Stimulated activated CD8-positive, alpha-beta memory T cell treated with anti-CD3 and anti-CD28 coated beads, Interleukin-2, amount 100 ng/mL, for 48 hours (primary cell): ENCODE measurements at regions not wholly inside any gene's neighbourhood (a gene's known extent, or its start where the extent isn't known, plus 50 kb on each side); places are given as distances from the start of the nearest gene placed in this dataset.

ENCODE experiments used
- DNase-seq, 2 donors: peaks; one replicate each; pipeline ENCODE4 v3.0.0-alpha.2; 2020; ENCODE audit warnings: low read depth in 2 of 2

DNA sequence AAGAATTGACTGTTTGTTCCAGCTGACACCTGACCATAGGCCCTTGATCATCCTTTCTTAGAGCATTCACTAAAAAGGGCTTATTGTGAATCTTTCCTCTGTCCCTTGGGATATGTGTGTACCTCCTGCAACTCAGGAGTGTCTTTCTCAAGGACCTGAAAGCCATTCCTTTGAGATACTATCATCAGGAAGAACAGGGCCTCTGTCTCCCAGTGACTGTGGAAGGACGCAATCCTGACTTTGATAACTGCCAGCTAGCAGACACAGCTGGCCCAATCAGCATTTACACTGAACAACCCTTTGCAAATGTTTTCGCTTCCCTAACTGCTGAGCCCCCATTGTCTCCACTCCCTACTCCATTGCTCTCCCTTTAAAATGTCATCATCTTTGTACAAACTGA is 144.4 kb downstream of the RMI1 start:
- no peak for DNase-seq

DNA sequence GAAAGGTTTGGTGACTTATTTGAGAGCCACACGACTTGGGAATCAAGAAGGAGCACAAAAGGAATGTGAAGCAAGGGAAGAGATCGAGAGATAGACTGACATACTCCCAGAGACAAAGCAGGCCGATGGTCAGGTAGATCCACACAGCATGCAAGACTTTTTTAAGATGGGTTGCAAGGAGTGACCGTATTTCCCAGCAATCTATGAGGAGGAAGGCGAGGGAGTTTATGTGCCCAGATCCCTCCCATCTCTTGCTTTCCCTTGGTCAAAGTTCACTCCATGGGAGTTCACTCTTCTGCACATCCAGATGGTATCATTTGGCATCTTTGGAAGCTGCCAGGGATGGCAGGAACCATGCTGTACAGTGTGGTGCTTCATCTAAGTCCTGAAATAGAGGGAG is 148.9 kb downstream of the RMI1 start:
- DNase-seq = no peak

DNA sequence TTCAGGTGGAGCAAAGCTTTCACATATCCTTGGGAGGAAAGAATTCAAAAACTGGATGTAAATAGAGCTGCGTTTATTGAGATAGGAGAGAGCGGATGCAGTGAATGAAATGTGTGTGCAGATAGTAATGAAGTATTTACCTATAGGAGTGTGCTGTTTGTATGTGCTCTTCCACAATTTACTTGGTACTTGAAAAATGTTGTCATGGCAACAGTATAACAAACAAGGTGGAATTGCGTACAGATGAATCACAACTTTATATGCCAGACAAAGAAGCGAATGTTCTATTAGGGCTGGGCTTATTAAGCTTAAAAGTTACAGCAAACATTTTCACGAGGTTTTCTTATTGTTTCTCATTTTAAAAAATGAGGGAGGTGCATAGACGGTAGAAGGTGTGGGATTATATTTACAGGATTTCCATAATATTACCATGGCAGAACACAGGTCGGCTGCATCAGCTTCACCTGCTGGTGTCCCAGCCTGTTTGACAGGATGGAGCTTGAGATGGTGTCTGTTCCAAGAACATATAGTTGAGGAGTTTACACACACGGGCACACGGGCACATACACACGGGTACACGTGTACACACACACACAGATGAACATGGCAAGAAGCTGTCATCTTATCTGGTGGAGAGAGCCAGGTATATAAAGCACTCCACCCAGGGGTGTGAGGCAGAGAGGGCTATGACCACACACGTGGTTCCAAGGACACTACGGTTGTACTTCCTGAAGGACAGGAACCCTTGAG is 155.7 kb downstream of the RMI1 start:
- DNase-seq = no peak

DNA sequence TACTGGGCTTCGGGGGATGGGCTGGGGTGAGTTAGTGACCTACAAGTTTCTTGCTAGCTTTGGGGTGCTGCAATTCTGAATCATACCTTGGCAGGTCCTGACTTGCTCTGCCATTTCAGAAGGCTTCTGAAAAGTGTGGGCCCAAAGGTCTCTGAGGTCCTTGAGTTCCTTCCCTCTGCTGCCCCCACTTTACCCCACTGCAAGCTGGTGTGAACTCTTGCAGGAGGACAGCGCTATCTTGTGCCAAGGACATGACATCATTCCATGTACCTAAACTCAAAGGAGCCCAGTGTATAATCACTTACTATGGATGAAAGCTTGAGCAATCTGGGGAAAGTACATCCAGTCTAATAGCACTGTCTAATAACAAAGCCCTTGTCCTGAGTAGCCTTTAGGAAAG is 157.4 kb downstream of the RMI1 start:
- no peak for DNase-seq

DNA sequence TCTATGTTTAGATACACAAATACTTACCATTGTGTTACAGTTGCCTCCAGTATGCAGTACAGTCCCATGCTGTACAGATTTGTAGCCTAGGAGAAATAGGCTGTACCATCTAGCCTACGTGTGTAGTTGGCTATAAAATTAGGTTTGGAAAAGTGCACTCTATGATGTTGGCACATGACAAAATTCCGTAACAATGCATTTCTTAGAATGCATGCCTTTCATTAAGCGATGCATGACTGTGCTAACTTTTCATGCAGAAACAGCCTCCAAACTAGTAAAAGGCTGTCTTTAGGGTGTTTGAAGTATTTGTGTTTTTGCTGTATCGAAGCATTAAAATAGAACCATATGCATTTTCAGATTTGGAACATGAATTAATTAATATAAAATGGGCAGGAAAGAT is 157.9 kb downstream of the RMI1 start:
- no peak for DNase-seq

DNA sequence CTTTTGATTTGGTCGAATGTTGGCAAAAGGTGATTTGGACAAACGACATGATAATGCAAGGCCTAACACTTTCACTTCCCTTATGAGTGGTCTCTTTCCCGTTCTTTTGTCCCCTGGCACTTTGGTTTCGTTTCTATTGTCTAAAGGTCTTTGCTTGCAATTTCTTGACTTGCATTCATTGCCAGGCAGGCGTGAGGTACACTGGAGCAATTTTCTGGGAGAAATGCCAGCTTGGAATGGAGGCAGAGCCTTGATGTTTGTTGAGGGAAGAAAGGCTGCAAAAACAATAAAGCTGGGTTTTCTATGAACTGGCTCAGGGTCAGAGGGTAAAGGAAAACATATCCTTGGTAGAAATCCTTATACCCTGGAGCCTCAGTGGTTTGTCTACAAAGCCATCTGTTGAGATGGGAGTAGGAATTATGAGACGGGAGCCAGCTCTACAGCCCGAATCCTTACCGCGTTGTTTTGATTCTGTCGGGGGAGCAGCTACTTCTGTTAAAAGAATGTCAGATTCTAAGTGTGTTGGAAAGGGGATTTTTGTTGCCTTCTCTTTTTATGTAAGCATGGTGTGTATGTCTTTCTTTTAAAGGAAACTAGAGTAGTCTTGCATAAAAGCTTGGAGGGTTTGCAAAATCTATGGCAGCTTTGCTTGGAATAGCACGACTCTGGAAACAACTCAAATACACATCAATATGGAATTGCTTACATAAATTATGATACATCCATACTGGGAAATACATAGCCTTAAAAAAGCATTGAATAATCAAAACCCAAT is 158.9 kb downstream of the RMI1 start:
- no peak for DNase-seq

DNA sequence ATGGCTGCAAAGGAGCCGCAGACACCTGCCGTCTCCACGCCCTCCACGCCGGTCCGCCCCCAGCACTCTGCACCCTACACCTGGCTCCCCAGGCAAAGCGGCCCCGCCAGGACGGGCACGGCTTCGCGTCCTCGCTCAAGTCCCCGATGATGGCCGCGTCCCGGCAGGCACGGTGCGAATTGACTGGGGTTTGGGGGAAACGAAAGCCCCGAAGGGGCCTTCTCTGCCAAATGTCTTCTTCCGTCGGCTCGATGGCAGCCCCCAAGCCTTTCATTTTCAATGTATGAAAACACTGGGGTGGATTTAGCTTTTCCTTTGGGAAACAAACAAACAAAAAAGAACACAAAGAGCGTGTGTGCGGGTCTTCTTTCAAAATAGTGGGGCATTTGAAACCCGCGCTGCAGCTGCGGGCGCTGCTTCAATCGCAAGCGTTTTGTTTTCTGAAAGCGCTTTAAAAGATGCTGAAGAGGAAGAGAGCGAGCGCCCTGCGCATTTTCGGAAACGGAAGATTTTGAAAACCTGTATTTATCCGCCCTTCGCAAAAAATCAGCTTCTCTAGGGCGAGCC is 160.0 kb downstream of the RMI1 start:
- peak in 1 of 2 donors; percentile 4 for DNase-seq

DNA sequence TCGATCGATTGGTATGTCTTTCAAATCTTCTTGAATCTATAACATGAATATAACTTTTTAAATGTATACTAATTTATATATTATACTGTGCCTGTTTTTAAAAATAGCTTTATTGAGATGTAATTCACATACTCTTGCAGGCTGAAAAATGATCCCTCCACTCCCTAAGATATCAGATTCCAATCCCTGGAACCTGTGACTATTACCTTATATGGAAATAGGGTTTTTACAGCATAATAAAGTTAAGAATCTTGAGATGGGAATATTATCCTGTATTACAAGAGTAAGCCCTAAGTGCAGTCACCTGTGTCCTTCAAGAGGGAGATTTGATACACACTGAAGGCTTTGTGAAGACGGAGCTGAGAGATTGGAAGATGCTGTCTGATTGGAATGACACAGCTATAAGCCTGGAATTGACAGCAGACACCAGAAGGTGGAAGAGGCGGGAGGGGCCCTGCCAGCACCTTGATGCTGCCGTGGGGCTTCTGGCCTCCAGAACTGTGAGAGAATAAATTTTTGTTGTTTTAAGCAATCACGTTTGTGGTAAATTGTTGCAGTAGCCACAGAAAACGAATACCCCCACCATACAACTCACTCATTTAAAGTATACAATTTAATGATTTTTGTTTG is 161.3 kb downstream of the RMI1 start:
- DNase-seq = no peak

DNA sequence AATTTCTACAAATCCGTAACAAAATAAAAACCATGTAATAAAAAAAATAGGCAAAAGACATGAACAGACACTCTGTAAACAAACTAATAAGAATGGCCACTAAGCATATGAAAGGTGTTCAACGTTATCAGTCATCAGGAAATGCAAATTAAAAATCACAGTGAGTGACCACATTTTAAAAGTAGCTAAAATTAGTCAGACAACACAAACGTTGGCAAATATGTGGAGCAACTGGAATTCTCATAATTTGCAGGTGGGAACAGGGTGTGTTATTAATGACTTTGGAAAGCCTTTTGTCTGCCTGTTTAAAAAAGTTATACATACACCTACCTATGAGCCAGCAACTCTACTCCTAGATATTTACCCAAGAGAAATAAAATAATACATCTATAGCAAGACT is 164.4 kb downstream of the RMI1 start:
- DNase-seq = no peak

DNA sequence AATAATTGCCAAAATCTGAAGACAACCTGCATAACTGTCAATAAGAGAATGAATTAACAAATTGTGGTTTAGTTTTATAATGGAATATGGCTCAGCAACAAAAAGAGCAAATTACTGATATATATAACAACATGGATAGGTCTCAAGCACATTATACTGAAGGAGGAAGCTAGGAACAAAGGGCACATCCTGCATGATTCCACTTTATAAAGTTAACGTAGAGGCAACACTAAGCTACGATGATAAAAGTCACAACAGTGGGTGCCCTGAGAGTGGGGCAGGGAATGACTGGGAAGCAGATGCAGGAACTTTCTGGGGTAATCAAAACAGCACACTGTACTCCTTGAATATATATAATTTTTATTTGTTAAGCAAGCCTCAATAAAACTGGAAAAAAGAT is 165.2 kb downstream of the RMI1 start:
- DNase-seq = no peak

DNA sequence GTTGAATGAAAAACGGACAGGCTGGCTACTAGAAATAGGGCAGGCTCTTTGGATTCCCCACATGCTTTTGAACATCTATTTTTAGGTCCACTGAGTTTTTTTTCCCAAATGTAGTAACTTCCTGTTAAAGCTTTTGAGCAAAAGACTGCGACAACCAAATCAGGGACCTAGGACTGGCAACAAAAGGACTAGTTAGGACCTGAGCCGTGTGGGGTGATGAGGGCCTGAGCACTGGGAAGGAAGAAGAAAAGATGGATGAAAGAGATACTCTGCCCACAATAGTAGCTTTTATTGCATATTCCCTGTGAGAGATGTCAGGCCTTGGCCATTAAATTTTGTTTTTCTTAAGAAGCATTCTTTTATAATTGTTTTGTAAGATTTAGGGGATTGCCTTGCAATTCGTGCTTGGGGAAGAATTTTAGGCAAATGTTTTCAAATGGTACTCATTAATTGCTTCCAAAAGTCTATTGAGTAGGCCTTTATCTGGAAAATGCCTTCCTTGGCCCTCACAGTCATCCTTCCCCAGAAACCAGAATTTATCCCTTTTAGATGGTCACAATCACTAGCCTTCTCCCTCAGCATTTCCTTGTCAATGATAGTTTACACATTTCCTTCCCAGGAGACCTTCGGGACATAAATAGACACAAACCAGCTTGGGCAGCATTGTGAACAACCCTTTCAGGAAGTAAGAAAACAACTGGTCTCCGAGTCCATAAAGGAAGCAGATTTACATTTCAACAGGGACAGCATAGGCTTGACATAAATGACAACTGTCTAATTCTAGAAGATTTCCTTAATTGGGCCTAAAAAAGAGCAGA is 166.5 kb downstream of the RMI1 start:
- no peak for DNase-seq

DNA sequence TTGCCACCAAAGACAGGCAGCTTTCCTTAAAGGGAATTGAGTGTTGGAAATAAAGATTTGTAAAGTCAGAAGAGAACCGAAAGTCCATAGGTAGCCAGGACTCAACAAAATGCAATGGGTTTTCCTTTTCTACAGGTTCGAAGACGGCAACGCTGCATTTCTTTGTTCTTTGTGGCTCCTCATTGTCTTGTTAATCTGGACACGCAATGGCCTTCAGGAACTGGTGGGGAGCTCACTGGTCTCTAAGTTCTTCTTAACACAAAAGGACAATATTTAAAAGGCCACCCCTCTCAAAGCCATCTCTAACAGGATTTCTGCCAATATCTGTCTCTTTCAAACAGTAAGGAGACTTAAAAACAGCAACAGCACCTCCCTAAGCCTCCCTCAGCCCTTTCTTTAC is 170.6 kb downstream of the RMI1 start:
- DNase-seq = no peak

DNA sequence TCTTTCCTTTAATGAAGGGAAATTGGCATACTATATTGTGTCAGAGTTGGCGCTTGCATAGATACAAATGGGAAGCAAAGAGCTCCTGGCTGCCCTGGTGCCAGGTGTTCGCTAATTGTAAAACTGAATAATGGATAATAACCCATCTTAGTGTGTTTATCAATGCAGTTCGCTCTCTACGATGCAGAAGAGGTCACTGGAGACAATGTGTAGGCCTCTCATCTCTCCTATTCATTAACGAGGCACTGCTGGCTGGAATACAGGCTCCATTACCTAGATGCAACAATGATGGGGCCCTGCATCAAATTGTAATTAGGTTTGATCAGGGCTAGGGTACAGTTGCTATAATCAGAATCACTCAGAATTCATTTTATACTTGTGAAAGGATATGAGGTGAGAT is 171.0 kb downstream of the RMI1 start:
- no peak for DNase-seq

DNA sequence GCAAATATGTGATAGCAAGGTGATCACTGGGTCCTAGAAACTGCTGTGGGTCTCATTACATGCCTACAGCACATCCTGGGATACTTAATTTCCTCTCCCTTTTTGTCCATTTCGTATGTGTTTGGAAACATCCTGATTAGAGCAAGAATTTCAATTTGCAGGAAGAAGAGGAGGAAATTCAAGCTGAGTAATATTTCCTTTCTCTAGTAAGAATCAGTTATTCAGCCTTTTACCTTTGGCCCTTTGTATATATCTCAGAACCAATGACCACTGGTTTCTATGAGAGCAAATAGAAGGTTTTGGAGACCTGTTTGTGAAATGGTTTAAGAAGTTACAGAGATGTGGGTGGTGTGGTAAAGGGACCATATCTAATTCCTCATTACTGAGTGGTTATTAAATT is 171.6 kb downstream of the RMI1 start:
- no peak for DNase-seq

DNA sequence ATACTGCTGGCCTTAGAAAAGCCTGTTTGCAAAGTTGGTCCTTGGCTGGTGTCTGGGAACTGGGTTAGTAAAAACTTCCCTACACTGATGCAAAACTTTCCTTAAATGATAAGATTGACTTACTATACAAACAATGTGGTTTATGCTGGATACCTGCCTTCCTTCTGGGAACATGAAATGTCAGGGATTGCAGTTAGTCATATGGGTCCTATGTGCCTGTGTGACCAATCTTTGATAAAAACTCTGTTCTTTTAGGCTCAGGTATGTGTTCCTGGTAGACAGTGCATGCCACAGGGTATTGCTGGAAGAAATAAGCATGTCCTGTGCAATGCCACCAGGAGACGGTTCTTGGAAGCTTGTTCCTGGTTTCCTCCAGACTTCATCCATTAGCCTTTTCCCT is 173.3 kb downstream of the RMI1 start:
- DNase-seq = no peak

DNA sequence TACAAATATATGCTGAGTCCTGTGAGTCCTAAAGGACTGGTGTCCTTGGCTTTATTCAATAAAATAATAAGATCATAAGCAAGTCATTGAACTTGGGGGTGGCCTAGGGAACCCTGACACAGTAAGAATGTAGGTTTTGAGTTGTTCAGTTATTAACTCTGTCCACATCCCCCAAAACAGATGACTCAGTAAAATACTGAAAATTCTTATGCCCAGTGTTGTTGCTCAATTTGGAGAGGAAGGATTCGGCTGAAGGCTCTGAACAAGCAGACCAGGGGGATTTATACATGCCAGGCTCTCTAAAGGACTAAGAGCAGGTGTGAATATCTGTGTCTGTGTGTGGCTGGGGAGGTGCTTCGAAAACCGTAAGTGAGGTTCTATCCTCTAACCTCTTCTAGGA is 173.7 kb downstream of the RMI1 start:
- no peak for DNase-seq

DNA sequence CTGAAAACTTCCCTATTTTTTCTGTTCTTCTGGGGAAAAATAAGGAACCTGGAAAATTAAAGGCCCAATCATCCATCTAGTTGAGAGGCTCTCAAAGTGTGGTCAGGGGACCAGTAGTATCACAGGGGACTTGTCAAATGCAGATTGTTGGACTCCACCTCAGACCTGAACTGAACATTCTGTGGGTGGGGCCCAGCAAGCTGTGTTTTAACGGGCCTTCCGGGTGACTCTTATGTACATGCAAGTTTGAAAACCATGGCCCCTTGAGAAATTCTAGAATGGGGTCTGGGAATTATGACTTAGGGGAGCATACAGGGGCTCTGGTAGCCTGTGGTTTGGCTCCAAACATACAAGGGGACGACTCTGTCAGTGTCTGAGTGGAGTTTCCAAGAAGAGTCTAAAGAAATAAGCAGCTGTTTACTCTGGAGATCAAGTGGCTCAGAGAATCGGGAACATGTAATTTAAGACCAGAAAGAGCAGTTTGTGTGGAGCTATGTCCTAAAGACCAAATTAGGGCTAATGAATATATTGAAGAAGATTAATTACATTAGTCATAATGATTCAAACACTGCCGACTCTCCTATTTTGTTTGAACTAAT is 177.4 kb downstream of the SLC28A3 start:
- no peak for DNase-seq

DNA sequence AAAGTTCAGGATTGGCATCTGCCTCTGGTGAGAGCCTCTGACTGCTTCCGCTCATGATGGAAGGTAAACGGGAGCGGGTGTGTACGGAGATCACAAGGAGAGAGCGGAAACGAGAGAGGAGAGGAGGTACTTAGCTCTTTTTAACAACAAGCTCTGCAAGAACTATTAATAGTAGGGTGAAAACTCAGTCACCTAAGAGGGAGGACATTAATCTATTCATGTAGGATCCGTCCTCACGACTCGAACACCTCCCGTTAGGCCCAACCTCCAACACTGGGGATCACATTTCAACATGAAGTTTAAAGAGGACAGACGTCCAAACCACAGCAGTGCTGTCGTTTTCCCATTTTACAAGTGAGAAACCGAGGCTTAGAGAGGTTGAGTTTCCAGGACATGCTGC is 173.7 kb downstream of the SLC28A3 start:
- no peak for DNase-seq

DNA sequence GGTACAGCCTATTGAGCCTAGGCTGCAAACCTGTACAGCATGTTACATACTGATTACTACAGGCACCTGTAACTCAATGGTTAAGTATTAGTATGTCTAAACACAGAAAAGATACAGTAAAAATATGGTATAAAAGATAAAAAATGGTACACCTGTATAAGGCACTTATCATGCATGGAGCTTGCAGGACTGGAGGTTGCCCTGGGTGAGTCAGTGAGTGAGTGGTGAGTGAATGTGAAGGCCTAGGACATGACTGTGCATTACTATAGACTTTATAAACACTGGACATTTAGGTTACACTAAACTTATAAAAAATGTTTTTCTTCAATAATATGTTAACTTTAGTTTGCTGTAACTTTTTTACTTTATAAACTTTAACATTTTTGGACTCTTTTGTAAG is 171.3 kb downstream of the SLC28A3 start:
- no peak for DNase-seq

DNA sequence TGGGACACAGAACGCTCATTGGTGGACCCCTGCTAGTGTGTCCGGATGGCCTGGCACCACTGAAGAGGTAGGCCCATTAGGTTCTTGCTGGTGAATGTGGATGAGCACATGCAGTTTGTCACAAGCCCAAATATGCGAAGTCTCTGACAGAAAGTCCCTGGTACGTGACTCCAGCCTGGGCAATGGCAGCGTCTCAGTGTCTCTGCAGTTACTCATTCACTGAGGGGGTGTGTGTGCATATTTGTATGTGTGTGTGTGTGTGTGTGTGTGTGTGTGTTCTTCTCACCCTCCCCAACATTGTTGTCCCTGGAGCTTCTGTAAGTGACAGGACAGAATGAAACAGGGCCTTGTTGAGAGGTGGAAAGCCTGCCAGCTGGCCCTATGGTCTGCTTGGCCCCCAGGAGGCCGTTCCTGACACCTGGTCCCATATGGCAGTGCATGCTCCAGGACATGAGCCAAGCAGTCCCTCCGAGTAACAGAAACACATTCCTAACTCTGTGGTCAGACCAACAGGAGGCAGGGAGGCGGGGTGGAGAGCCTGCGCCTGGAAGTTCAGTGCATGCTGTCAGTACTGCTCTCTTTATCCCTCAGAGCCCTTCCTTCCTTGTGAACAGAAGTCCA is 169.9 kb downstream of the SLC28A3 start:
- no peak for DNase-seq

DNA sequence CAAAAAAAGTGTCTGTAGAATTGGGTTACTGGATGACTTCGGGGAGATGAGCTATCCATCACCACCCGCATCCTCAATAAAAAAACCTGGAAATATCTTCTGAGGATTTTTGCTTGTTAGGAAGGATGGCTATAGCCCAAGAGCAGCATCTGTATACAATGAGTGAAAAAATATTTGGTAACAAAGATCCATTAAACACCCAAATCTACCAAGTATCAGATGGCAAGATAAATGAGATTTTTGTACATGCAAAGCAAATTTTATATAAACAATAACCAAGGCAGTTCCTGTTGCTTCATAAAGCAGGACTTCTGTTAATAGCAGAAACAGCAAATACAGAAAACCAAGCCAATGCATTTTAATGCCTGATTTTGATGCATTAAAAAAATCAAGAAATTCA is 166.6 kb downstream of the SLC28A3 start:
- DNase-seq = no peak
